ENCODE measurements at regions not wholly inside any gene's neighbourhood (a gene's known extent, or its start where the extent isn't known, plus 50 kb on each side); places are given as distances from the start of the nearest gene placed in this dataset.

DNA sequence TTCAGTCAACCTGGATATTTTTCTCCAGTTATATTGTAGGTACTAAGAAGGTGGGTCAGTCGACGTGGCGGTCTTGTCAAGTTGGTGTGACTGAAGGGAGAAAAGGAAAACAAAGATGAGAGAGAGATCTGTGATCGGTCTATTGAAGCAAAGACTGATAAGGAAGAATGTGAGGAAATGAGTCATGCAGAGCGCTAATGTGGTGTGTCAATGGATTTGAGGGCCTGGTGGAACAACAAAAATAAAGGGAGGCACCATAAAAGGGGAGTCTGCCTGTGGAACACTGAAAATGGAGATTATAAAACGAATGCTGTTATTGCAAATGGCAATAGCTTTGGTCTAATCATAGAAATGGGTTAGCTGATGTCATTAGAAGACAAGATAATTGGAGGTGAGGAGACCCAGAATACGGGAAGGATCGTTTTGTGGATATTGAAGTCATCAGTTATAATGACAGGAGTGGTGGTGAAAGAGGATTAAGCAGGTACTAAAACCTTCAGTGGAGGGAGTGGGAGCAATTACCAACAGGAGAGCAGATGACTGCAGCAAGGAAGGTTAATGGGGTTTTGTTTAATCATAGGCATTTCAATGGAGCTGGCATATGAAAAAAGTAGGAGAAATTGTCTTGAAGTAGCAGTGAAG is 599.1 kb upstream of the FSHR start:
- Histone ChIP-seq H3K14ac (ENCODE audit: insufficient read depth, low read length) (no peak overlapping the region), H4K91ac (ENCODE audit: insufficient read length, low read depth, low read length) (no peak overlapping the region), H3K4me1 (ENCODE audit: insufficient read depth, low read length) (no peaks in the 10 kb centered on the region; the same call in 1 of the 2 replicates), H4K20me1 (ENCODE audit: control insufficient read depth, insufficient read depth, insufficient read length) (no peaks in the 10 kb centered on the region), H3K4ac (ENCODE audit: low read depth, low read length) (no peak overlapping the region), H3T11ph (ENCODE audit: low read length) (no peak overlapping the region), H2AFZ (ENCODE audit: low read length) (no peak overlapping the region), H2BK20ac (ENCODE audit: low read depth, low read length, poor library complexity, severe bottlenecking) (no peak overlapping the region), H2BK5ac (ENCODE audit: insufficient read length, low read length) (no peak overlapping the region), H4K5ac (ENCODE audit: insufficient read length, low read depth, low read length) (no peak overlapping the region), H4K8ac (replicated peaks; ENCODE audit: insufficient read length, low read depth, low read length) (no peak overlapping the region), H3K23me2 (ENCODE audit: insufficient read length, low read depth, low read length, poor library complexity, severe bottlenecking) (no peaks in the 10 kb centered on the region), H3K79me2 (ENCODE audit: insufficient read depth, low read length) (no peaks in the 10 kb centered on the region), H3K23ac (ENCODE audit: insufficient read length, low read depth, low read length) (no peak overlapping the region), H3K9ac (ENCODE audit: extremely low read depth, insufficient read length, low read length) (no peak overlapping the region), H3K4me2 (ENCODE audit: insufficient read depth, insufficient read length, low read length) (no peak overlapping the region), H3K27me3 (ENCODE audit: insufficient read depth, low read length) (no peaks in the 10 kb centered on the region), H2AK5ac (ENCODE audit: insufficient read length, low read length) (no peak overlapping the region), H2BK120ac (ENCODE audit: low read depth, low read length, poor library complexity, severe bottlenecking) (no peak overlapping the region), H2BK12ac (ENCODE audit: insufficient read length, low read depth, low read length) (no peak overlapping the region), H3K56ac (ENCODE audit: insufficient read length, low read depth, low read length) (no peak overlapping the region), H3K27ac (ENCODE audit: insufficient read length, low read depth, low read length) (no peak overlapping the region), H3K18ac (ENCODE audit: insufficient read length, low read depth, low read length) (no peak overlapping the region), H3K79me1 (ENCODE audit: insufficient read depth, low read depth, low read length, poor library complexity, severe bottlenecking) (no peaks in the 10 kb centered on the region), H3K9me3 (ENCODE audit: control insufficient read depth, low read depth, low read length) (no peaks in the 10 kb centered on the region), H2BK15ac (ENCODE audit: low read depth, low read length) (no peak overlapping the region)
- Mint-ChIP-seq H3K9me3 (no peaks in the 10 kb centered on the region), H3K4me3 (no peak overlapping the region), H3K27ac (no peak overlapping the region), H3K4me1 (no peaks in the 10 kb centered on the region), H3K36me3 (ENCODE audit: insufficient read depth in 1 of 3, low read depth in 3 of 3) (no peaks in the 10 kb centered on the region), H3K27me3 (ENCODE audit: low read depth) (no peaks in the 10 kb centered on the region)
- DNase-seq: no peak
- WGBS (ENCODE audit: extremely low coverage, insufficient read length, low lambda C conversion rate): no CpG with 5 or more reads among the region's 8 CpGs
- TF ChIP-seq, protein P1, sequence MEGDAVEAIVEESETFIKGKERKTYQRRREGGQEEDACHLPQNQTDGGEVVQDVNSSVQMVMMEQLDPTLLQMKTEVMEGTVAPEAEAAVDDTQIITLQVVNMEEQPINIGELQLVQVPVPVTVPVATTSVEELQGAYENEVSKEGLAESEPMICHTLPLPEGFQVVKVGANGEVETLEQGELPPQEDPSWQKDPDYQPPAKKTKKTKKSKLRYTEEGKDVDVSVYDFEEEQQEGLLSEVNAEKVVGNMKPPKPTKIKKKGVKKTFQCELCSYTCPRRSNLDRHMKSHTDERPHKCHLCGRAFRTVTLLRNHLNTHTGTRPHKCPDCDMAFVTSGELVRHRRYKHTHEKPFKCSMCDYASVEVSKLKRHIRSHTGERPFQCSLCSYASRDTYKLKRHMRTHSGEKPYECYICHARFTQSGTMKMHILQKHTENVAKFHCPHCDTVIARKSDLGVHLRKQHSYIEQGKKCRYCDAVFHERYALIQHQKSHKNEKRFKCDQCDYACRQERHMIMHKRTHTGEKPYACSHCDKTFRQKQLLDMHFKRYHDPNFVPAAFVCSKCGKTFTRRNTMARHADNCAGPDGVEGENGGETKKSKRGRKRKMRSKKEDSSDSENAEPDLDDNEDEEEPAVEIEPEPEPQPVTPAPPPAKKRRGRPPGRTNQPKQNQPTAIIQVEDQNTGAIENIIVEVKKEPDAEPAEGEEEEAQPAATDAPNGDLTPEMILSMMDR (conservative IDR thresholded peaks at IDR 0.05): no peak
